Left colon (tissue), 2 donors: ENCODE measurements at regions not wholly inside any gene's neighbourhood (a gene's known extent, or its start where the extent isn't known, plus 50 kb on each side); places are given as distances from the start of the nearest gene placed in this dataset.

Experiments used
- ATAC-seq: fragments of 200-7000 bp; cut with Tn5 transposase; one replicate; pipeline ENCODE4 v1.9.1; 2020; ENCODE audit warnings: mild to moderate bottlenecking, moderate library complexity
- DNase-seq, 2 donors: peaks; one replicate each; pipeline ENCODE4 v3.0.0-alpha.2; 2020
- intact Hi-C, 2 donors: fragments of 100-400 bp; cut with DNase I in 1 of 2; cut with micrococcal nuclease in 1 of 2; formaldehyde crosslinking; loops; one replicate each; pipeline versions ENCODE4 v1.11.2 to v1.14.0; 2022; cut with DNase I, micrococcal nuclease
- donor health status: DM: no; HTN: no; CAD: no.
- donor health status: DM: yes; HTN: yes; CAD: no.

DNA sequence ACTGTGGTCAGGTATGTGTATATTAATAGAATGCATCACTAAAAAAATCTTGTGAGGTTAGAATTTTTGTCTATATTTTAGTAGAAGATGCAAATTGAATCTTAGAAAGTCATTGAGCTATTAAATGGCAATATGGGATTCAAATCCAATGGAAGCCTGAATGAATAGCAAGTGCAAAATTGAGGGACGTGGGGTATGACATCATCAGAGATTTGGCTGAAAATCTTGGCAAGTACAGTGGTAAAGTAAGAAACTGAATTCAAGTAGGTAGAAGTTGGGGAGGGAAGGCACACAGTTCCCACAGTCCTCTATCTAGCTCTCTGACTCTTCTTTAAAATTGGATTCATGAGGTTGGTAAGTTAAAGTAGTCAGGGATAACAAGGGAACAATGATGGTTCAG, 97.4 kb upstream of the SSTR1 start:
- DNase-seq, result no peak
- intact Hi-C loops, result no loop called here

DNA sequence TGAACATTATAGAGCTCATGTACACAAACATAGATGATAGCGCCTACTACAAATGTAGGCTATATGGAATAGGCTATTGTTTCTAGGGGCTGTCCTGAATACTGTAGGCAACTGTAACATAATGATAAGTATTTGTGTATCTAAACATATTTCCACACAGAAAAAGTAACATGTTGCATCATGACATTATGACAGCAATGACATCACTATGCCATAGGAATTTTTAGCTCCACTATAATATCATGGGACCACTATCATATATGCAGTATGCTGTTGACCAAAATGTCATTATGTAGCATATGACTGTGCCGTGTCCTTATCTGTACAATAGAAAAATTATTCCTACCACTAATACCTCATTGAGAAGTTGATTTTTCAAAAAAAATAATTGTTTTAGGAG, 96.7 kb upstream of the SSTR1 start:
- DNase-seq (no peak), ATAC-seq (no peak)
- intact Hi-C loops, result no loop called here

More for the DNA sequence above, 97.4 kb upstream of the SSTR1 start:
- ATAC-seq, result no peak

DNA sequence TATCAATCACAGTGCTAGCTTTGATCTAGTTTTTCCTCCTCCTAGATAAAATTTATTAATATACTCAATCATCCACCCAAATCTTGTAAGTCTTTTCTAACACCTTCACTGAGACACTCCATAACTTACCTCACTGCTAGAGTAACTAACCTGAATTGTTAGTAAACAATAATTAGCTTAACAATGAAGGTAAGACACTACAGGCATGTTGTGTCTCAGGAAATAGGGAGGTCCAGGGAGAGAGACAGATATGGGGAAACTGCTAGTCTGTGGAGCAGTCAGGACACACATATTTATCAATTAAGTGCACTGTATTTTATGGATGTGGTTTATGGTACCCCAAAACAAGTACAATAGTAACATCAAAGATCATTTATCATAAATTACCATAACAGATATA, 94.2 kb upstream of the SSTR1 start:
- intact Hi-C loops, result no loop called here
- DNase-seq, result no peak
- ATAC-seq, result no peak

DNA sequence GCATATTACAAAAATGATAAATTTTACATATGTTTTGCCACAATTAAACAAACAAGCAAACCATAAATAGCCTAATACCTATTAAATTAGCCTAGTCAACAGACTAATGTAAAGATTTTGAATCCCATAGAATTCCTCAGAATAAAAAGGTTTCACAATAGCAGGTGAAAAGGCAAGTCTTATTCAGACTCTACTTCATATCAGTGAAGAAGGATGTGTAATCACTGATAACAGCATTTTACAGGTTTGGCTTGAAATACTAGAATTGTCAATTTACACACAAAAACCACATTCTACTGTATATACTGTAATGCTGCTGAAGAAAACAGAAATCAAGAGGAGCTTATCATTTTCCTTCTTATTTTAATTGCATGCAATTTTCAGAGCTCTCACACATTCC, 90.8 kb upstream of the SSTR1 start:
- intact Hi-C loops, result no loop called here
- ATAC-seq, result no peak
- DNase-seq, result no peak

DNA sequence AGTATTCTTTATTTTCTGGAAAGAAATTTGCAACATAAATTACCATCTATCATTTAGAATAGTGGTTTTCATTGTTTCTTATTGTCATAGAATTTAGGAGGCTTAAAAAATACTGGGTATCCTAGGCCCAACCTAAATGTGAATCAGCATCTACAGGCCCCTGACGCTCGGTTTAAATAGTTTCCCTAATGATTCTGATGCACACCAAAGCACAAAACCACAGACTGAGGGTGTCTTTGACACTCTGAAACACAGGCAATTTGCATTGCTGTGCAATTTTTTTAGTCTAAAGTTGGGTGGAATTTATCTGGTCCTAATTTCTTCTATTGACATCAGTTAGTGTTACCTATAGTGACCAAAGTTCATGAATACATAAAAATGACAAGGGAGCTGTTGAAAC, 87.6 kb upstream of the SSTR1 start:
- ATAC-seq, result no peak
- DNase-seq, result no peak
- intact Hi-C loops, result no loop called here

DNA sequence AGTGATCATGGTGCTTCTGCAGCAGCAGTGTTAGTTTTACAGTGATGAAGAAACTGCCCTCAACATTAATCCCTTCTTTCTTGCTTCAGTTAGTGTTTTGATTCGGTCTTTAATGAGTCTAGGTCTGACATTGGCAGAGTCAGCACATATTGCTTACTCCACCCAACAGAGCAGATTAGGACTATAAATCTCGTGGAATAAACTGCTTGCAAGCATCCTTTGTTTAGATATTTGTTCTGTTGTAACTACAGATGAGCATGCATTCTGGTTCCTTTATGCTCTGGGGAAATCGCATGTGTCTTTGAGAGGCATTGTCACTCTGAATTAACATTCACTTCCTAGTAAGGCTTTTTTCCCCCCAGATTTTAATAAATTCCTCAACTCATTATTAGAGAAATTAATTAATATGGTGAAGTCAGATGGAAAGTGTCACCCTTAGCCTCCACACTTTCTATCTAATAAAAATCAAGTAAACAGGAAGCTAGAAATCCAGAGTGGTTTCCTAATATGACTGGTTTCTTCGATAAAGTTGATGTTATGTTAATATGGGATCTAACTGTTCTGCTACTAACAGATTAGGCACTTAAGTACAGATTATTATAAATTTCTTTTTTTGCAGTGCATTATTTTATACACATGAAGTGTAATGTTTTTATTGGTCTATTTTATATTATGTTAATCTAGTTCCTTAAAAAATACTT, 86.2 kb upstream of the SSTR1 start:
- intact Hi-C loops, result no loop called here
- ATAC-seq, result no peak
- no peak for DNase-seq

DNA sequence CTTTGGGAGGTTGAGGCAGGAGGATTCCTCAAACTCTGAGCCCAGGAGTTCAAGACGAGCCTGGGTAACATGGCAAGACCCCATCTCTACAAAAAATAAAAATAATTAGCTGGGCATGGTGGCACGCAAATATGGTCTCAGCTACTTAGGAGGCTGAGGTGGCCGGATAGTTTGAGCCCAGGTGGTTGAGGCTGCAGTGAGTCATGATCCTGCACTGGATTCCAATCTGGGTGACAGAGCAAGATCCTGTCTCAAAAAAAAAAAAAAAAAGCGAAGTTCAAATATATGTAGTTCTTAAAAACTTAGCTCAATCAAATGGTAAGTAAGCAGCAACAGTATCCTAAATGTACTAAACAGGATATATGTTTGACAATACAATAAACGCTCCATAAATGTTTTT, 85.5 kb upstream of the SSTR1 start:
- ATAC-seq (no peak), DNase-seq (no peak)
- intact Hi-C loops, result no loop called here

DNA sequence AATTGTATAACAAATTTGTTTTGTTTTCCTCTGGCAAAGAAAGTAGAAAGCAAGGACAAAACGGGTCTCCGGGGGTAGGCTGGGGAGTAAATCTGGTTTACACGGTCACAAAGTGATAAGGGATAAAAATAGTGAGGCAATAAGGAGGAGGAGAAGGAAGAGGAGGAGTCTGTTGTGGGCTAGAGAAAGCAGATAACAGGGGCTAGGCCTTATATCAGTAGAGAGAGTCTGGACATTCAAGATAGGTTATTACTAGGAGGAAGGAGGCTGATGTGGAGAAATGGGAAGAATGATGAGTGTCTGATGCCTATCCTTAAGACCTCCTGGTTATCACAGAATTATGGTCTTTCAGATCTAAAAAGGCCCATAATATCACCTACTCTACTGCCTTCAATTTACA, 83.2 kb upstream of the SSTR1 start:
- no peak for ATAC-seq
- DNase-seq, result no peak
- intact Hi-C loops, result no loop called here

DNA sequence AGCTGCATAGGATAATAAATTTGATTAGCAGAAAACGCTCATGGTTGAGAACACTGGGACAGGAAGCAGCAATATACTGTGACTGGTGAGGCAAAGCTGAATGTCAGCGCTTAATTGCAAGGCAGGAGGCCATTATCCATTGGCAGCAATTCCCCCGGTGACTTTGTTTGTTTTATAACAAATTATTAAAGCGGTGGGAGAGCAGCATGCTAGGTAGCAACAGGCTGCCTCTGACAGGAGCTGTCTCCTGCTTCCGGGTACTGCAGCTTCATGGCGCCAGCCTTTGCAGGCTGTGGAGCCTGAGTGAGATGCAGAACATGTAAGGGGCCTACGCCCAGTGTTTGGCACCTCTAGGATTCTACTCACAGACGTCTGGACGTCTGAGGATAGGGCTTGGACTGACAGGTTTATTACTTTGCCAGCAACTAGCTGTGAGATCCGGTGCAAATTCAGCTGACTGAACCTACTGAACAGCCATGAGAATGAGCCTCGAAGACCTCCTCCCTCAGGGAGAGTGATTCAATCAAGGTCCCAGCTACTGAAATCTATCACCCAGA, 82.1 kb upstream of the SSTR1 start:
- ATAC-seq, result peak; percentile 74
- peak in 1 of 2 donors; percentile 6 for DNase-seq
- intact Hi-C loops, result no loop called here

DNA sequence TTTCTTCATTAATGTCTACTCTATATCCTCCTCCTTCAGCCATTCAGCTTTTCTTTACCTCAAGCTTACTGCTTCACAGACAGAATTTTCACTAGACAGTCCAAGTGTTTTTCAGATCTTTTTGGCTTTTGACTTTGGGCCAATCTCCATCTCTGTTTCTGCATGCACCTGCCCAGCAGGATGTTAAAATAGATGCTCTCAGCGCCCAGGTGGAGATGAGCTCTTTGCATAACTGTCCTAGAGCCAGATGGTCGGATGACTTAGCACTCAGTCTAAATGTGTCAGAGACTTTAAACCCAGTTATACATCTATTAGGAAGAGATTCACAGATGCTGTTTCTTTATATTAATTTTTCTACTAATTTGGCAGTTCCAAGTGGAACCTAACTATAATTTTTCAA, 80.3 kb upstream of the SSTR1 start:
- intact Hi-C loops, result no loop called here
- DNase-seq, result no peak

DNA sequence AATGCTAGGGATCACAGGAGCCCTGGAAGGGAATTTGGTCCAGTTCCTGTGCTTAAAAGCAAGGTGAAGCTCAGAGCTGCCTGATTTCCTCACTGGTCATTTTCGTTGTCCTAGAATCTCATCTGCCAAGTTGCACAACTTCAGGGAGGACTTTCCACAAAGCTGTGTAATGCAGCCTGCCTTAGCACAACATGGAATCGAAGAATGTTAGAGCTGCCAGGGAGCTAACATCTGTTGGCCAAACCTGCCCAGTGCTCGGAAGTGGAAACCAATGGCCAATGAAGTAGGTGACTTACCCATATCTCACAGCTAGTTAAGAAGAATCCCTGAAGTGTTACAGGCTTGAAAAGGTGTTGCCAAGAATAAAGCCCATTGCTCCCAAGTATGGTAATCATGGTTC, 79.9 kb upstream of the SSTR1 start:
- intact Hi-C loops, result no loop called here
- no peak for ATAC-seq
- no peak for DNase-seq

More for the DNA sequence above, 80.3 kb upstream of the SSTR1 start:
- no peak for ATAC-seq

DNA sequence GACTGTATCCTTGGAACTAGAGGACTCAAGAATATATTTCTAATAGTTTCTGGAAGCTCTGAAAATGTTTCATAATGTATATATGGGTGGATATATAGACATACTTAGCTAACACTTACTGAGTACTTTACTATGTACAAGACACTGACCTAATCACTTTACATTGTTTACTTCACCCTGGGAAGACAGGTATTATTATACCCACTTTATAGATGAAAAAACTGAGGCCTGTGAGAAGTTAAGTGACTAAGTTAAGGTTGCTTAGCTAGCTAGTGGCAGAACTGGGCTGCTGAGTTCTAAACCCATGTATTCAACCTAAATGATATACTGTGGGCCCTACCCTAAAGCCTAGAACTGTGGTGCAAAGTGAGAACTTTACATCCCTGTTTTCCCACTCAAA, 79.1 kb upstream of the SSTR1 start:
- no peak for DNase-seq
- intact Hi-C loops, result no loop called here
- ATAC-seq, result no peak

DNA sequence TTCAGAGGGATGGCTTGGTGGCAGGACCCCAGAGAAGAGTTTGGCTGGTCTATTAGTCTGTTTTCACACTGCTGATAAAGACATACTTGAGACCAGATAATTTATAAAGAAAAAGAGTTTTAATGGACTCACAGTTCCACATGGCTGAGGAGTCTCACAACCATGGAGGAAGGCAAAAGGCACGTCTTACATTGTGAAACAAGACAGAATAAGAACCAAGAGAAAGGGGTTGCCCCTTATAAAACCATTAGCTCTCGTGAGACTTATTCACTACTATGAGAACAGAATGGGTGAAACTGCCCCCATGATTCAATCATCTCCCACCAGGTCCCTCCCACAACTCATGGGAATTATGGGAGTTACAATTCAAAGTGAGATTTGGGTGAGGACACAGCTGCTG, 78.5 kb upstream of the SSTR1 start:
- intact Hi-C loops, result no loop called here
- DNase-seq (no peak), ATAC-seq (no peak)

DNA sequence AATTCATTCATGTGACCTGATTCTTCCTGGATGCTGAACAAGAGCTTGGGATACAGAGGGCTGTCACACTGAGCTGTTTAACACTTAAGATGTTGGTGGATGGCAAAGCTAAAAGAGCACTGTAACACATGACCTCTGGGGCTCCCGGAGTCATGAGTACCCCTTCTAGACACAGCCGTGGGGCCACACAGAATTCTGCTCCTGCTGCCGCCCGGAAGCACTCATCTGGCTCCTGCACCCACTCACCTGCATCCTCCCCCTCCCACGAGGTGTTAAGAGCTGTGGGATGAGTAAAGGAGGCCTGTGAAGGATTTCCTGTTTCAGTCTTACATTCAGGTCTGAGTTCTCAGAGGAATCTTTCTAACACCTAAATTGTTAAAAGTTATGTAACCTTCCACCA, 78.0 kb upstream of the SSTR1 start:
- DNase-seq, result peak in 1 of 2 donors; percentile 5
- intact Hi-C loops, result no loop called here
- ATAC-seq, result no peak

DNA sequence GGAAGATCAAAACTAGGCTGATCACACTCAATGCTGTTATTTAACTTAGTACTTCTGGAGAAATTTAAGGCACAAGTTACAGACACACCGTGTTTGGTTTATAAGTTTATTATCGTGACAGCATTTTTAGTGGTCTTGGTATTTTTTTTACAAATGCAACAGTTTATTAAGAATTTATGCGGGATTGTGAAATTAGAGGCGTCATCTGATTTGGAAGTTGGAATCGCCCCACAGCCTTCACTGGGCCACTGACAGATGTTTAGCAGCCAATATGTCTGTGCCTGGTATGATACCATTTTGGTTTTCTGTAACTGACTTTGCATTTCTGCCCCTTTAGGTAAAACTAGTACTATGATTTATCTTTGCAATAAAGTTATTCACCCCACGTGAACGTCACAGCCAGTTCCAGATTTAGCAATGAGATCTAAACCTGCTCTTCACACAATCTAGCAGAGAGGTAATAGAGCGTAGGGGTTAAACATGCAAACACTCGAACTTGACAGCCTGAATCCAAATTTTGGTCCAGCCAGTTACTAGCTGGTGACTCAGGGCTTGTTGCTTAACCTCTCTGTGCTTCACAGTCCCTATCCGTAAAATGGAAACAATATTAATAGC, 73.2 kb upstream of the SSTR1 start:
- no peak for ATAC-seq
- intact Hi-C loops, result no loop called here
- DNase-seq, result no peak

DNA sequence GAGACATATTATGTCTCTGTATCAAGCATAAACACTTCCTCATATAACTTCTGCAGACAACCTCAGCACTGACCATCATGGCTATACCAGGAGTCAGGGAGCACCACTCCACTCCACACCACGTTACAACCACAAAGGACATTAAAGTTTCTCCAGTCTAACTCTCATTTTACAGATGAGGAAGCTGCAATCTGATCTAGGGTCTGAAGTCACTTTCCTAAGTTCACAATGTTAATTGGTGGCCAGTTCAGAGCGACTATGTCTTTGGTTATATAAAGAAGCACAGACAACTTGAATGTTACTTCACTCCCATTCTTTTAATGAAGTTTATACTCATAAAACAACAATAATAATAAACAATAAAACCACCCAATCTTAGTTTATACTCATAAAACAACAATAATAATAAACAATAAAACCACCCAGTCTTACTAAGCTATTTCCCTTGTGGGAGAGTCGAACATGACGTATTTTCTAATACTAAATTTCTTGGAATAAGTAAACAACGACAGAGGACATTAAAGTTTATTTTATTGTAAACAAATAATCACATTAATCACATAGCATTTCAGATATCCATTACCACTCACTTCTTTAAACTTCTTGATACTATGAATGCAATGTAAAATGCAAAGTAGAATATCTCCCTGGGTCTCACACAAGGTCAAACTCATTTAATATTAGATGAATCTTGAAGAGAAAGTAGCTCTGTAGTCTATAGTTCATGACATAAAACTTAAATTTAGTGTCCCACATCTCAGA, 72.4 kb upstream of the SSTR1 start:
- ATAC-seq, result no peak
- intact Hi-C loops, result no loop called here
- no peak for DNase-seq

DNA sequence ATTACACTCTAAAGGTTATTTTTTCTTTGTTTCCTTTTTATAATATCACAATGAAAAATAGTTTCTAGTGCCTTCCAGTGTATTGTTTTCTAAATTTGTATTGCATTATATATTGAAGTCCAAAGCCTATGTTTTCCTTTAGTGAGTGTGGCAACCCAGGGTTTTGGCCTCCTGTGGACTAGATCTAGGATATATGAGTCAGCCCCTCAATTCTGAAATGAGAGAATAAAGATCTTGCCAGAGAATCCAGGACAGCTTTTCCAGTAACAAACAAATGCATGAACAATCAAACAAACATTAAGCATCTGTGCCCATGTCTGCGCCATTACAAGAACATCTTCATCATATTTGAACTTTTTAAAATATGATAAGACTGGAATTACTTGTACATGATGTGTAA, 70.7 kb upstream of the SSTR1 start:
- ATAC-seq (no peak), DNase-seq (no peak)
- intact Hi-C loops, result no loop called here

DNA sequence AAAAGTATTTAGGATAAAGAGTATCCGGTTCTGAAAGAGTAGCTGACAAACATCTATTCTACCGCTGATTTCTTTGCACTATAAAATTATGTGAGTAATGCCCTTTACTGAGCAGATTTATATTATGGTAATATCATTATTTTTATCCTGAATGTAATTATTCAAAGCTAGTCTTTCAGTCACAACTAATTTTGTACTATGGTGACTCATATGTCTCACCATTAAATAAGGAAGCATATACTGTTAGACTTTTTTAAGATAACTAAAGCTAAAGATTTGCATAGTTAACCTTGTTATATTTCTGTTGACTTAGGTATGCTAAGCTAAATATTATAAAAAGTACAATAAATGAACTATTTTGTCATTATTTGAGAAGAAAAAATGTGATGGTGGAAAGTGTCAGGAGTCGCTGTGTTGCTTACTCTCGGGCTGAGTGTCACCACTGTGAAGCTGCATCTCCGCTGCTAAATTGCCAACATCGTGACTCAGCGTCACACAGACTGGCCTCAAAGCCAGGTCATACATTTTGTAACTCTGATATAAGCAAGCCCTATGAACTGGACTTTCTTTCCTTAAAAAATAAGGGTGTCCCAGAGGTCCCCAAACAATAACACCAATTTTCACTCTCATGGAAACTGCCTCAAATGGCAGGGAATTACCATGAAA, 69.1 kb upstream of the SSTR1 start:
- no peak for DNase-seq
- ATAC-seq, result no peak
- intact Hi-C loops, result no loop called here

DNA sequence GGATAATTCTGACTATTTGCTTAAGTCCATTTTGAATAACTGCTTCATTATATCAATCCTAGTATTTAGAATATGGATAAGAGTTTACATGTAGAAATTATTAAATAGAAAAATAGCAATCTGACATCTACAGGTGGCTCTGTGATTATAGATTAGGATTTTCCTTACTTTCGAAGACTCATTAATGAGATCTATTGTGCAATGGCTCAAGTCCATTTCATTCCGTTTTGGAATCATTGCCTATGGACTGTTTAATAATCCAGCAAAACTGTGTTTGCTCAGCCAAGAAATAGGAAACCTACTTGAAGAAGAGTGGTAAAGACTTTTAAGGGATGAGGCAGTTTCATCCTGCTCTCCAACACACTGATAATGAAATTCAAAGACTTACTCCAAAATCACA, 67.8 kb upstream of the SSTR1 start:
- intact Hi-C loops, result no loop called here
- ATAC-seq, result no peak
- DNase-seq, result no peak

DNA sequence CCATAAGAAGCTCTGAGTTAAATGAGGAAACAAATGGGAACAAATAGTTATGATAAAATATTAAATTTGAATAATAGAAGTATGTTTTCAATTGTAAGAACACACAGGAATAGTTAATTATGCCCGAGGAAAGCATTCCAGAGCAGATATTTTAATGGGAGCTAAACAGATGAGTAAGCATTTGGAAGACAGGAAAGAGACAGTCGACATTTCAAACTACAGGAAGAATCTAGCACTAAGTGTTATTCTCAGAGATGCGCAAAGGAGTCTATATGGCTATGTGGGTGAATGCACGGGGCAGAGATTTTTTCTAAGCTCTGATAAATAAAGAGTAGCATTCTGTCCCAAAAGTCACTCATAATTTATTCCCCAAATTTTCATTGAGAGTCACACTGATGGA, 64.5 kb upstream of the SSTR1 start:
- intact Hi-C loops, result no loop called here
- ATAC-seq, result no peak

More for the DNA sequence above, 64.5 kb upstream of the SSTR1 start:
- no peak for DNase-seq
